ENCODE measurements at regions not wholly inside any gene's neighbourhood (a gene's known extent, or its start where the extent isn't known, plus 50 kb on each side); places are given as distances from the start of the nearest gene placed in this dataset.
A peak's percentile ranks its signal among the peaks of the same experiment; 100 is the strongest.

GRCh38 chr2:136486115-136486514 lies 279.2 kb upstream of the THSD7B start:
- Histone ChIP-seq H3K9me3 (replicated peaks; ENCODE audit: control insufficient read depth, insufficient read depth, low read length) (no peaks in the 10 kb centered on the region; the same call in 2 of the 3 replicates), H4K20me1 (ENCODE audit: control insufficient read depth, insufficient read depth) (no peaks in the 10 kb centered on the region), H3K4me1 (ENCODE audit: control insufficient read depth, insufficient read depth, low read length) (no peaks in the 10 kb centered on the region), H3K9ac (ENCODE audit: control insufficient read depth, insufficient read depth, low read length) (no peak overlapping the region), H3K36me3 (ENCODE audit: control insufficient read depth in 2 of 2, insufficient read depth in 2 of 2, low read length in 1 of 2) (no peaks in the 10 kb centered on the region), H2AFZ (ENCODE audit: control insufficient read depth, low read depth, low read length) (no peak overlapping the region), H3K27me3 (replicated peaks in 1 of 2; ENCODE audit: control insufficient read depth in 2 of 2, insufficient read depth in 2 of 2, low read length in 1 of 2) (no peaks in the 10 kb centered on the region), H3K4me2 (ENCODE audit: control insufficient read depth, insufficient read depth) (no peak overlapping the region), H3K27ac (ENCODE audit: control insufficient read depth, insufficient read depth) (no peak overlapping the region), H3K79me2 (ENCODE audit: control insufficient read depth, insufficient read depth, low read length) (no peaks in the 10 kb centered on the region), H3K4me3 (no peak overlapping the region)
- DNase-seq (ENCODE audit: low read depth, low spot score) (peak; percentile 32), FAIRE-seq (no peak), ATAC-seq (peak; percentile 82)
- WGBS (ENCODE audit: insufficient coverage, insufficient replicate concordance, low lambda C conversion rate, missing lambda C conversion rate), result 4% methylated on average over 9 of the region's 10 CpGs
- in situ Hi-C loops (cut with MboI) (no loop called here), intact Hi-C loops (cut with micrococcal nuclease; ENCODE audit: unreplicated experiment) (no loop called here)
- SMC1A ChIA-PET (ENCODE audit: uncharacterized antibody, unreplicated experiment), result no interaction called here
- BruUV-seq (replicated peaks), result no TSS peak
- CTCF ChIA-PET, result interaction anchor here (1.1 kb wide), 1 partner anchor 12 kb away, joined by 3 read pairs; no protein-coding TSS in a partner anchor
- POLR2A ChIA-PET, result no interaction called here
- RAD21 ChIA-PET (ENCODE audit: unreplicated experiment), result no interaction called here
- peak; percentile 41; the same call in 1 of the 2 replicates for TF ChIP-seq JUNB (IDR thresholded peaks at IDR 0.05)
- no peak for TF ChIP-seq CHD4 (IDR thresholded peaks at IDR 0.05)
- TF ChIP-seq NR2F1 (conservative IDR thresholded peaks at IDR 0.05), result no peak
- TF ChIP-seq ZNF207 (IDR thresholded peaks at IDR 0.05; ENCODE audit: borderline replicate concordance), result no peak
- no peak for TF ChIP-seq BRCA1 (IDR thresholded peaks at IDR 0.05; ENCODE audit: low read depth, low read length)
- peak; percentile 46 for TF ChIP-seq MTA2 (IDR thresholded peaks at IDR 0.05; ENCODE audit: low read depth)
- no peak for TF ChIP-seq TCF12 (IDR thresholded peaks at IDR 0.05; ENCODE audit: low read depth, low read length)
- TF ChIP-seq STAT3 (IDR thresholded peaks at IDR 0.05; ENCODE audit: low read depth, low read length), result no peak
- no peak for TF ChIP-seq FOS (IDR thresholded peaks at IDR 0.05; ENCODE audit: borderline replicate concordance, extremely low read depth, insufficient read length)
- peak; percentile 23; the same call in 1 of the 2 replicates for TF ChIP-seq ATF2 (IDR thresholded peaks at IDR 0.05; ENCODE audit: low read length)
- TF ChIP-seq IKZF1 (conservative IDR thresholded peaks at IDR 0.05), result 0 out of 2 replicates have a peak, but pooled peaks have one; percentile 11
- no peak for TF ChIP-seq HDAC6 (IDR thresholded peaks at IDR 0.05; ENCODE audit: unreplicated experiment)
- TF ChIP-seq BMI1 (IDR thresholded peaks at IDR 0.05; ENCODE audit: borderline replicate concordance), result 0 out of 2 replicates have a peak, but pooled peaks have one; percentile 28
- TF ChIP-seq GATAD2B (conservative IDR thresholded peaks at IDR 0.05; ENCODE audit: low read depth), result no peak
- TF ChIP-seq POLR2A (IDR thresholded peaks at IDR 0.05; ENCODE audit: low read depth, low read length), result no peak
- no peak for TF ChIP-seq WRNIP1 (IDR thresholded peaks at IDR 0.05; ENCODE audit: borderline replicate concordance, low read depth, low read length)
- no peak for TF ChIP-seq CREB1 (IDR thresholded peaks at IDR 0.05; ENCODE audit: low read depth)
- TF ChIP-seq ZNF217 (IDR thresholded peaks at IDR 0.05), result no peak
- peak; percentile 23; the same call in 1 of the 2 replicates for TF ChIP-seq NFIC (IDR thresholded peaks at IDR 0.05; ENCODE audit: low read depth, low read length)
- TF ChIP-seq DPF2 (IDR thresholded peaks at IDR 0.05), result no peak
- no peak for TF ChIP-seq EZH2 (IDR thresholded peaks at IDR 0.05; ENCODE audit: borderline replicate concordance, control insufficient read depth, low read depth, low read length)
- peak; percentile 46 to 52; a peak in 3 of 4 replicates for TF ChIP-seq IKZF2 (IDR thresholded peaks at IDR 0.05)
- no peak for TF ChIP-seq ZNF274 (IDR thresholded peaks at IDR 0.05; ENCODE audit: insufficient read depth, insufficient read length)
- TF ChIP-seq BCLAF1 (IDR thresholded peaks at IDR 0.05), result no peak
- no peak for TF ChIP-seq POU2F2 (IDR thresholded peaks at IDR 0.05; ENCODE audit: borderline replicate concordance, low read depth, low read length)
- no peak for TF ChIP-seq ESRRA (IDR thresholded peaks at IDR 0.05; ENCODE audit: low read length)
- TF ChIP-seq NBN (IDR thresholded peaks at IDR 0.05), result no peak

Data from GM12878 (cell line).